ENCODE measurements at regions not wholly inside any gene's neighbourhood (a gene's known extent, or its start where the extent isn't known, plus 50 kb on each side); places are given as distances from the start of the nearest gene placed in this dataset.

GRCh38 chr16:86442703-86443102, 67.6 kb upstream of the FOXF1 start:
- H3K79me2 ChIP-seq (ENCODE audit: low read length) = no peaks in the 10 kb centered on the region
- POLR2A ChIA-PET (ENCODE audit: unreplicated experiment) = no interaction called here
- DNase-seq (no peak), ATAC-seq (no peak)
- TF ChIP-seq CTCF (conservative IDR thresholded peaks at IDR 0.05; ENCODE audit: low read depth, low read length) (no peak), EZH2phosphoT487 (IDR thresholded peaks at IDR 0.05; ENCODE audit: borderline replicate concordance, low read length) (no peak), EZH2 (IDR thresholded peaks at IDR 0.05; ENCODE audit: low read length, unreplicated experiment) (no peak)
- no peak overlapping the region for H3K4me2 ChIP-seq (ENCODE audit: low read length)
- intact Hi-C loops (cut with micrococcal nuclease) = no loop called here
- H3K4me1 ChIP-seq (ENCODE audit: insufficient read depth, low read length) = no peaks in the 10 kb centered on the region
- no peak overlapping the region for H2AFZ ChIP-seq (ENCODE audit: low read length)
- H3K36me3 ChIP-seq (ENCODE audit: low read depth, low read length) = no peaks in the 10 kb centered on the region
- H3K27ac ChIP-seq (ENCODE audit: low read length) = no peak overlapping the region
- no peaks in the 10 kb centered on the region for H4K20me1 ChIP-seq (ENCODE audit: low read length)
- peaks cover 76% of the 10 kb centered on the region for H3K27me3 ChIP-seq (ENCODE audit: low read length)
- no TSS peak for BruUV-seq (replicated peaks)
- no peaks in the 10 kb centered on the region for H3K9me3 ChIP-seq (ENCODE audit: low read length)
- no peak overlapping the region for H3K4me3 ChIP-seq (ENCODE audit: low read length)
- CTCF ChIA-PET = no interaction called here
- H3K9me2 ChIP-seq (replicated peaks; ENCODE audit: low read length) = no peaks in the 10 kb centered on the region
- H3K9ac ChIP-seq (ENCODE audit: low read length) = no peak overlapping the region
- H3F3A ChIP-seq (ENCODE audit: low read length, unreplicated experiment) = no peaks in the 10 kb centered on the region

GRCh38 chr16:86443508-86444147, 66.7 kb upstream of the FOXF1 start:
- DNase-seq (no peak), ATAC-seq (no peak)
- H2AFZ ChIP-seq (ENCODE audit: low read length) = no peak overlapping the region
- no peak overlapping the region for H3K9ac ChIP-seq (ENCODE audit: low read length)
- peaks cover 78% of the 10 kb centered on the region for H3K27me3 ChIP-seq (ENCODE audit: low read length)
- H3F3A ChIP-seq (ENCODE audit: low read length, unreplicated experiment) = no peaks in the 10 kb centered on the region
- no peaks in the 10 kb centered on the region for H3K9me2 ChIP-seq (replicated peaks; ENCODE audit: low read length)
- H3K4me2 ChIP-seq (ENCODE audit: low read length) = no peak overlapping the region
- no peaks in the 10 kb centered on the region for H3K79me2 ChIP-seq (ENCODE audit: low read length)
- H3K27ac ChIP-seq (ENCODE audit: low read length) = no peak overlapping the region
- TF ChIP-seq CTCF (conservative IDR thresholded peaks at IDR 0.05; ENCODE audit: low read depth, low read length) (no peak), EZH2phosphoT487 (IDR thresholded peaks at IDR 0.05; ENCODE audit: borderline replicate concordance, low read length) (no peak), EZH2 (IDR thresholded peaks at IDR 0.05; ENCODE audit: low read length, unreplicated experiment) (no peak)
- H3K9me3 ChIP-seq (ENCODE audit: low read length) = no peaks in the 10 kb centered on the region
- no TSS peak for BruUV-seq (replicated peaks)
- POLR2A ChIA-PET (ENCODE audit: unreplicated experiment) = no interaction called here
- intact Hi-C loops (cut with micrococcal nuclease) = no loop called here
- H3K4me3 ChIP-seq (ENCODE audit: low read length) = no peak overlapping the region
- CTCF ChIA-PET = no interaction called here
- H4K20me1 ChIP-seq (ENCODE audit: low read length) = no peaks in the 10 kb centered on the region
- no peaks in the 10 kb centered on the region for H3K4me1 ChIP-seq (ENCODE audit: insufficient read depth, low read length)
- no peaks in the 10 kb centered on the region for H3K36me3 ChIP-seq (ENCODE audit: low read depth, low read length)

GRCh38 chr16:86444261-86444660, 66.1 kb upstream of the FOXF1 start:
- Histone ChIP-seq H3K9me3 (ENCODE audit: low read length) (no peaks in the 10 kb centered on the region), H3K9me2 (replicated peaks; ENCODE audit: low read length) (no peaks in the 10 kb centered on the region), H2AFZ (ENCODE audit: low read length) (no peak overlapping the region), H3K4me2 (ENCODE audit: low read length) (no peak overlapping the region), H3F3A (ENCODE audit: low read length, unreplicated experiment) (no peaks in the 10 kb centered on the region), H3K4me1 (ENCODE audit: insufficient read depth, low read length) (no peaks in the 10 kb centered on the region), H3K4me3 (ENCODE audit: low read length) (no peak overlapping the region), H3K27me3 (ENCODE audit: low read length) (peaks cover 80% of the 10 kb centered on the region), H3K27ac (ENCODE audit: low read length) (no peak overlapping the region), H3K36me3 (ENCODE audit: low read depth, low read length) (no peaks in the 10 kb centered on the region), H3K9ac (ENCODE audit: low read length) (no peak overlapping the region), H3K79me2 (ENCODE audit: low read length) (no peaks in the 10 kb centered on the region), H4K20me1 (ENCODE audit: low read length) (no peaks in the 10 kb centered on the region)
- TF ChIP-seq EZH2phosphoT487 (IDR thresholded peaks at IDR 0.05; ENCODE audit: borderline replicate concordance, low read length) (no peak), CTCF (conservative IDR thresholded peaks at IDR 0.05; ENCODE audit: low read depth, low read length) (no peak), EZH2 (IDR thresholded peaks at IDR 0.05; ENCODE audit: low read length, unreplicated experiment) (no peak)
- intact Hi-C loops (cut with micrococcal nuclease) = no loop called here
- POLR2A ChIA-PET (ENCODE audit: unreplicated experiment) = no interaction called here
- CTCF ChIA-PET = no interaction called here
- no peak for ATAC-seq
- no peak for DNase-seq
- no TSS peak for BruUV-seq (replicated peaks)

All from PC-3 (cell line).